Activated CD4-positive, alpha-beta T cell treated with anti-CD3 and anti-CD28 coated beads, Interleukin-2, amount 50 U/mL, for 1 hour (primary cell): ENCODE measurements at regions not wholly inside any gene's neighbourhood (a gene's known extent, or its start where the extent isn't known, plus 50 kb on each side); places are given as distances from the start of the nearest gene placed in this dataset.

ENCODE experiments used
- DNase-seq: peaks from one replicate; pipeline ENCODE4 v3.0.0-alpha.2; 2020

DNA sequence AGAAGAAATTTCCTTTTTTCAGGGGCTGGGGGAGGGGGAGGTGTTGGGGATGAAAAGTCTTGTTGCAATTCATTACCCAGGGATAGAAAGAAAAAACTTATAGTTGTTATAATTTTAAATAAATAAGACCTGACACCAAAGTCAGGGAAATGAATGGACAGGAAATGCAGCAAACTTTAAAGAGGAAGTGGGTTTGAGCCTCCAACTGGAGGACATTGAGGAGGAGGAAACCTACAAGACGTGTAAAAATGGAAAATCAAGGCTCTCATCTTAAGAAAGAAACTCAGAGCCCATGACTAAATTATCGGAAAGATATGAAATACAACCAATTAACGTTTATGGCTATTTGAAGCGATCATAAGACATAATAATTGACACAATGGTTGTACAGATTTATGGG lies 54.4 kb downstream of the NIBAN1 start:
- no peak for DNase-seq

GRCh38 chr1:184915463-184916090 lies 58.7 kb downstream of the NIBAN1 start:
- DNase-seq: no peak

DNA sequence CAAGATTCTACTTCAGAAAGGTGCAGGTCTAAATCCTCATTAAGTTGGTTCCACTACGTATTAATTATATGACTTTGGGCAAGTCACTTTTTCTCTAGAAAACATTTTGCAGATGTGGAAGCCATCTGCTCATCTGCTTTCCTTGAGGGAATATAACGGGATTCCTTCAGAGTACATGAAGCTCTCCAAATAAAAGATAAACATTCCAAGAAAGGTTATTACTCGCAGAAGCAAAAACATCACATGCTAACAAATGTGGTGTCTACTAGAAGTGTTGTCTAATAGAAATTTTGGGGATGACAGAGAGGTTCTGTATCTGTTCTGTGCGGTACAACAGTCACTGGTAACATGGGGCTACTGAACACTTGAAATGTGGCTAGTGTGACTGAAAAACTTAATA lies 60.2 kb downstream of the NIBAN1 start:
- DNase-seq: no peak

DNA sequence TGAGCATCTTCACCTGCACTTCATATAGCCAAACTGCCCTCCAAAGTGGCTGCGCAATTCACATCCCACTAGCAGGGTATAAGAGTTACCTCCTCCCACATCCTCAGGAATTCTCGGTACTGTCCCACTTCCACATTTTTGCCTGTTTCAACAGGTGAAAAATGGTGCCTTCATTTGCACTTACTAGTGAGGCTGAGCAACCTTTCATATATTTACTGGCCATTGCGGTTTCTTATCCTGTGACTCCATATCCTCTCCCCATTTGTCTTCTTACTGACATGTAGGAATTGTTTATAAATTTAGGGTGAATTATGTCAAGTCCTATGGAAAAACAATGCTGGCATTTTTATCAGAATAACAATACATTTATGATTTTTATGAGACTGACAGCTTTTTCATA lies 61.9 kb downstream of the NIBAN1 start:
- DNase-seq: no peak

- no peak for DNase-seq
Observed at GRCh38 chr1:184911830-184912229, 62.5 kb downstream of the NIBAN1 start.

GRCh38 chr1:184911103-184911745 lies 63.1 kb downstream of the NIBAN1 start:
- DNase-seq: no peak

DNA sequence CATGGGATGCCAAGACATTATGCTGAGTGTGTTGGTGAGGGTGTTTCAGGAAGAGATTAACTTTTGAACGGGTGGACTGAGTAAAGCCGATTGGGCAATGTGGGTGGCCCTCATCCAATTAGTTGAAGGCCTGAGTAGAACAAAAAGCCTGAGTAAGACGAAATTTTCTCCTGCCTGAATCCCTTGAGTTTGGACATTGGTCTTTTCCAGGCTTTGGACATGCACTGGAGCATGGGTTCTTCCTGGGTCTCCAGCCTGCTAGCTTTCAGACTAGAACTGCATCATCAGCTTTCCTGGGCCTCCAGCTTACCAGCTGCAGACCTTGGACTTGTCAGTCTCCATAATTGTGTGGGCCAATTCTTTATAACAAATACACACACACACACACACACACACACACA lies 63.6 kb downstream of the NIBAN1 start:
- no peak for DNase-seq

- DNase-seq: no peak
Observed at GRCh38 chr1:184910005-184910404, 64.3 kb downstream of the NIBAN1 start.

- DNase-seq: no peak
Observed at GRCh38 chr1:184909019-184909418, 65.3 kb downstream of the NIBAN1 start.

GRCh38 chr1:184908506-184908905 lies 65.8 kb downstream of the NIBAN1 start:
- no peak for DNase-seq

DNA sequence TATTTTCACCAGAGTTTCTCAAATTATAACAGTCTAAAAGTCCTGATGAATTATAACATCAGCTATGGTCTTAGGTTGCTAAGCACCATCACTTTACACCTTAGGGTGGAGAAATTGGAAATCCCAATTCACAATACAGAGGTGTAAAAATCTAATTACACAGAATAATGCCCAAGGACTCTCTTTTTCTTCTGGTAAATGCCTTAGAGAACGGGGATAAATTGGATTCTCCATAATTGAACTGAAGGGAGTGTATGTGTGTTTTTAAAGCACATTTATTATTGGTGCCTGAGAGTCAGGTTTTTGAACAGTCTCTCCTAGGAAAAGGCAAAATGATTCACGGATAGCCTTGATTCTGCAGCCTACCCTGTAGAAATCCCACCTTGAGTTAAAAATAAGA lies 66.8 kb downstream of the NIBAN1 start:
- DNase-seq: no peak

DNA sequence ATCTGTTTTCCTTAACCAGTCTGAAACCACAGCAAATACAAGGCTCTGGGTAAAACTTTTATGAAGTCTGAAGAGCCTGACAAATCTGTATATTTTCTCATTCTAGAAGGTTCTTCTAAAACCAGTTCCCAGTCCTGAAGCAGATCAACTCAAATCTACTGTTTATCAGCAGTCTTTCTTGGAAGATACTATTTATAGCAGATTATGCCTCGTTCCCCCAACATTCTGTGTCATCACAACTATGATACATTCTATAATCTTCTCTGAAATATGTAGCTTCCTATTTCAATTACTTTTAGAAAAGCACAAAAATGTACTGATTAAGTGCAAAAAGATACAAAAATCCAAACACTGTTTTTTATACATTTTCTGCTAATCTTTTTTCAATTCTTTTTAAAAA lies 67.5 kb downstream of the NIBAN1 start:
- DNase-seq: no peak

DNA sequence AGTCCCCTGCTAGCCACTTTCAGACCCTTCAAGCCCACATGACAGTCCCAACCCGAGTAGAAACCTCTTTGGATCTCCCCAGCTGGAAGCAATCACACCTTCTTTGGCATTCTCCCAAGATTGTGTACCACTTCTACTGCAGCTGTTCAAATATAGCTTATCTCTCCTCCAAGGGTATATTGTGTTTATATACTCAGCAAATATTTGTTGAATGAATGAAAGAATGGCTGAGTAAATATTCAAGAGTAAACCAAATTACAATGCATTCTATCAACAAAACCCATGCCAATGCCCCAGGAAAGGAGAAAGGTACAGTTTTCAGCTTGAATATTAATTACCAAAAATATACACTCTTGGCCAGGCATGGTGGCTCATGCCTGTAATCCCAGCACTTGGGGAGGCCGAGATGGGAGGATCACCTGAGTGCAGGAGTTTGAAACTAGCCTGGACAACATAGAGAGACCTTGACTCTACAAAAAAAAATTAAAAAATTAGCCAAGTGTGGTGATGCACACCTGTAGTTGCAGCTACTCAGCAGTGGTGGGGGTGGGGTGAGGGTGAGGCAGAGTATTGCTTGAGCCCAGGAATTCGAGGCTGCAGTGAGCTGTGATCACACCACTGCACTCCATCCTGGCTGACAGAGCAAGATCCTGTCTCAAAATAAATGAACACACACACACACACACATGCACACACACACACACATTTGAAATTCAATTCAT lies 68.5 kb downstream of the NIBAN1 start:
- no peak for DNase-seq

- DNase-seq: no peak
Observed at GRCh38 chr1:184903111-184903692, 71.1 kb downstream of the NIBAN1 start.

- DNase-seq: no peak
Observed at GRCh38 chr1:184900507-184900906, 73.8 kb downstream of the NIBAN1 start.

DNA sequence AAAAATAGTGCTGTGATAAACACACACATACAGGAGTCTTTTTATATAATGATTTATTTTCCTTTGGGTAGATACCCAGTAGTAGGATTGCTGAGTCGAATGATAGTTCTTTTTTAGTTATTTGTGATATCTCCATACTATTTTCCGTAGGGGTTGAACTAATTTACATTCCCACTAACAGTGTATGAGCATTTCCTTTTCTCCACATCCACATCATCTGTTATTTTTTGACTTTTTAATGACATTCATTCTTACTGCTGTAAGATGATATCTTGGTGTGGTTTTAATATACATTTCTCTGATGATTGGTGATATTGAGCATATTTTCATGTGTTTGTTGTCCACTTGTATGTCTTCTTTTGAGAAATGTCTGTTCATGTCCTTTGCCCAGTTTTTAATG lies 78.3 kb downstream of the NIBAN1 start:
- no peak for DNase-seq

GRCh38 chr1:184895086-184895485 lies 79.2 kb downstream of the NIBAN1 start:
- no peak for DNase-seq

DNA sequence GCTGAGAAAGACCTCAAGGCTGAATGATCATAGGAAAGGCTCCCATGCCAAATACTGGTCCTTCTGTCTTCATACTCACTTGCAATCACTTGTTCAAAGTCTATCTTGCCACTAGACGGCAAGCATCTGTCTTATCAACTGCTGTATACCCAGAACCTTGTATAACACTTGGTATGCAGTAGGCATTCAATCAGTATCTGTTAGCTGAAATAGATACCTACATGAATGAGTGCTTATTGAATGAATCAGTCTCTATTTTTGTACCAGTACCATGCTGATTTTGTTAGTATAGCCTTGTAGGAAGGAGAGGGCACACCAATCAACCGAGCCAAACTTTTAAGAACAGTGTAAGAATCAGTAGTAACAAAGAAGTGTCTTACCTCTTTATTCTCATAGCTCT lies 80.6 kb downstream of the NIBAN1 start:
- no peak for DNase-seq

GRCh38 chr1:184892116-184892515 lies 82.2 kb downstream of the NIBAN1 start:
- no peak for DNase-seq

GRCh38 chr1:184891440-184891839 lies 82.9 kb downstream of the NIBAN1 start:
- DNase-seq: no peak

DNA sequence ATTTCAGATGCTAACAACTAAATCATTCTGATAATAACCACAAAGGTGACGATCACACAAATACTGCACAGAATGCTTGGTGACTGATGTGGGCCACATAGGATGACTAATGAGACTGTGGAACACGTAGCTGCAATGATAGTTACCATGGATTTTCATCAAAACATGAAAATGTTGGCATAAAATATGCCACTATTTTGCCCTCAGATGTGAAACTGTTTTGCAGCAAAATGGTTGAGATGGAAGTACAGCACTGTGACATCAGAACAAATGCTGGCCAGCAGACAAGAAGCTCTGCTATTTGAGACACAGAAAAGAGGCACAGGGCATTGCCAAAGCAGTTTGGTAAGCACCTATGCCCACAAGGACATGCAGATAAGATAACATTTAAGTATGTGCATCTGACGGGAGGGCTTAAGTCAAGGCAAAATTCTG lies 83.8 kb downstream of the NIBAN1 start:
- peak; percentile 20 for DNase-seq

- no peak for DNase-seq
Observed at GRCh38 chr1:184889902-184890301, 84.4 kb downstream of the NIBAN1 start.

GRCh38 chr1:184889166-184889565 lies 85.1 kb downstream of the NIBAN1 start:
- no peak for DNase-seq

- no peak for DNase-seq
Observed at GRCh38 chr1:184888505-184888904, 85.8 kb downstream of the NIBAN1 start.
